ENCODE measurements at regions not wholly inside any gene's neighbourhood (a gene's known extent, or its start where the extent isn't known, plus 50 kb on each side); places are given as distances from the start of the nearest gene placed in this dataset.

DNA sequence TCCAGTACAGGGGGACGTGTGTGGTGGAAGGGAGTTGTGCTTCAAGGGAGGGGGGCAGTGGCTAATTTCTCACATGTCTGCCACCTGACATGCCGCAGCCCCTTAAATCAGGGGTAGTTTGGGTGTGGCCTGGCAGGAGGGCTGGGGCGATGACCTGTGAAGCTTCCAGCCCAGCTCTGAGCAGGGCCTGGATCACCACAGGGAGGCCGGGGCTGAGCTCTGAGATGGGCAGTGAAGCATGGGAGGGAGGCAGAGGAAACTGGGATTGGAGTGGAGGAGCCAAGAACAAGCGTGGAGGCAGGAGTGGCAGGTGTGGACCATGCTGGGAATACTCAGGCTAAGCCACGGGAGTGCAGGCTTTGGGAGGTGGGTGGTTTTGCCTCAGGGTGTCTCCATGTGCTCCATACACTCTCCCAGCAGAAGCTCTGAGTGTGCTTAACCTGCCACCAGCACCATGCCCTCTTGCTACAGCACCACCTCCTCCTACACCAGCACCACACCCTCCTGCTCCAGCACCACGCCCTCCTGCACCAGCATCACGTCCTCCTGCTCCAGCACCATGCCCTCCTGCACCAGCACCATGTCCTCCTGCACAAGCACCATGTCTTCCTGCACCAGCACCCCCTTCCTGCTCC, 99.3 kb upstream of the SHH start:
- TF ChIP-seq, protein P1, sequence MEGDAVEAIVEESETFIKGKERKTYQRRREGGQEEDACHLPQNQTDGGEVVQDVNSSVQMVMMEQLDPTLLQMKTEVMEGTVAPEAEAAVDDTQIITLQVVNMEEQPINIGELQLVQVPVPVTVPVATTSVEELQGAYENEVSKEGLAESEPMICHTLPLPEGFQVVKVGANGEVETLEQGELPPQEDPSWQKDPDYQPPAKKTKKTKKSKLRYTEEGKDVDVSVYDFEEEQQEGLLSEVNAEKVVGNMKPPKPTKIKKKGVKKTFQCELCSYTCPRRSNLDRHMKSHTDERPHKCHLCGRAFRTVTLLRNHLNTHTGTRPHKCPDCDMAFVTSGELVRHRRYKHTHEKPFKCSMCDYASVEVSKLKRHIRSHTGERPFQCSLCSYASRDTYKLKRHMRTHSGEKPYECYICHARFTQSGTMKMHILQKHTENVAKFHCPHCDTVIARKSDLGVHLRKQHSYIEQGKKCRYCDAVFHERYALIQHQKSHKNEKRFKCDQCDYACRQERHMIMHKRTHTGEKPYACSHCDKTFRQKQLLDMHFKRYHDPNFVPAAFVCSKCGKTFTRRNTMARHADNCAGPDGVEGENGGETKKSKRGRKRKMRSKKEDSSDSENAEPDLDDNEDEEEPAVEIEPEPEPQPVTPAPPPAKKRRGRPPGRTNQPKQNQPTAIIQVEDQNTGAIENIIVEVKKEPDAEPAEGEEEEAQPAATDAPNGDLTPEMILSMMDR (IDR thresholded peaks at IDR 0.05; ENCODE audit: extremely low read depth, low read depth, low read length), result no peak
- H3K27ac ChIP-seq (ENCODE audit: low read depth, low read length), result no peak overlapping the region

DNA sequence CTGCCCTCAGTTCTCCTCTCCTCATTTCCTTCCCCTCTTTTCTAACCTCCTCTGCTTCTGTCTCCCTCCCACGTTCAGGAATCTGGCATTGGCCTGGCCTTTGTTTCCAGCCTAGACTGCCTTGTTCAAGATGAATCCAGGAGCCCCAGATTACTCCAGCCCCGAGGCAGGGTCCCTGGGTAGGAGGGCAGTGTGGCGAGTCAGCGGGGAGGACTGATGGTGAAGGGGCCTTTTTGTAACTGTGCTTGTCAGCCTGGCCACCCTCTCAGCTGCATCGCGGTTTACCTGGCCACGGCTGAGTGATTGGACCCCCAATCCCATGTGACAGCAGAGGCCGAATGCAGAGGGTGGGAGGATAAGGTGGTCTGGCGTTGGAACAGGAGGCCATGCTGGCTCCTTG, 96.1 kb upstream of the SHH start:
- Histone ChIP-seq H3K36me3 (ENCODE audit: insufficient read depth, low read length) (no peaks in the 10 kb centered on the region), H3K4me2 (ENCODE audit: insufficient read depth, low read length) (no peak overlapping the region), H3K27ac (ENCODE audit: low read depth, low read length) (no peak overlapping the region), H3K9me3 (ENCODE audit: low read depth, low read length) (no peaks in the 10 kb centered on the region), H3K27me3 (ENCODE audit: insufficient read depth, low read length) (no peaks in the 10 kb centered on the region), H3K4me1 (ENCODE audit: insufficient read depth, low read length) (no peaks in the 10 kb centered on the region), H3K79me2 (ENCODE audit: insufficient read depth, low read length) (no peaks in the 10 kb centered on the region), H2AFZ (ENCODE audit: low read length) (no peak overlapping the region), H4K20me1 (ENCODE audit: insufficient read depth, low read length) (no peaks in the 10 kb centered on the region), H3K4me3 (ENCODE audit: insufficient read depth, low read length) (no peak overlapping the region)
- DNase-seq (ENCODE audit: insufficient read length, low spot score, missing footprints), result no peak
- TF ChIP-seq, protein P1 (IDR thresholded peaks at IDR 0.05; ENCODE audit: extremely low read depth, low read depth, low read length), result no peak

More for the DNA sequence above, 99.3 kb upstream of the SHH start:
- Histone ChIP-seq H3K4me2 (ENCODE audit: insufficient read depth, low read length) (no peak overlapping the region), H3K4me1 (ENCODE audit: insufficient read depth, low read length) (no peaks in the 10 kb centered on the region), H3K36me3 (ENCODE audit: insufficient read depth, low read length) (no peaks in the 10 kb centered on the region), H3K9me3 (ENCODE audit: low read depth, low read length) (peaks cover 2% of the 10 kb centered on the region), H3K4me3 (ENCODE audit: insufficient read depth, low read length) (no peak overlapping the region), H3K79me2 (ENCODE audit: insufficient read depth, low read length) (no peaks in the 10 kb centered on the region), H4K20me1 (ENCODE audit: insufficient read depth, low read length) (no peaks in the 10 kb centered on the region), H2AFZ (ENCODE audit: low read length) (no peak overlapping the region), H3K27me3 (ENCODE audit: insufficient read depth, low read length) (no peaks in the 10 kb centered on the region)
- DNase-seq (ENCODE audit: insufficient read length, low spot score, missing footprints), result no peak

DNA sequence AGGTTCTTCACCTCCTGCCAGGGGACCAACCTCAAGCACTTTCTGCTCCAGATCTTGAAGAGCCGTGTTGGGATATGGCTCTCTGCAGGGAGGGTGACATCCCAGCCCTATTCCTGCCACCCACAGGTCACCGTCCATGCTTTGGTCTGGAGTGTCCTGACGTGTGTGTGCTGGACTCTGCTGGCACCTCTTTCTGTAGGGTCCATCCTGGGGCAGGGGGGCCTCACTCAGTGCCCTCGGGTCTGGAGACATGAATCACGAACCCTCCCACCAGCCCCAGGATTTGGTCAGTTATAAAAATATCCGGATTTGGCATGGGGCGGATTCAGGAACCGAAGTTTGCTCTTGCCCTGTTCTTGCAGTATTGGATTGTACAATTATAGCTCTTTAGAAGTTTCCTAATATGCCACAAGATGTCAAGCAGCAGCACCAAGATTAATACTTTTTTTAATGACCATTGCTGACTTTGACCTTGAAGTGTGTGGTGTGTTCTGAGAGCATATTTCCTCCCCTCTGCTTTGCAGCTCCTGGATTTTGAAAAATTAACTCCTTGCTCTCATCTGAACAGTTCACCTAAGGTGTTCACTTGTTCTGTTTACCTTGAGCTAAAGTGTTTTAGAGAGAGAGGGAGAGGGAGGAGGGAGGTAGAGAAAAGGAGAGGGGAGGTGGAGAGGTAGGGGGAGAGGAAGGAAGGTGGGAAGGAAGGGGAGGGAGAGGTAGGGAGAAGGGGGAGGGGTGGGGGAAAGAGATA, 95.4 kb upstream of the SHH start:
- H3K36me3 ChIP-seq (ENCODE audit: insufficient read depth, low read length), result no peaks in the 10 kb centered on the region
- H3K4me1 ChIP-seq (ENCODE audit: insufficient read depth, low read length), result no peaks in the 10 kb centered on the region
- TF ChIP-seq, protein P1 (IDR thresholded peaks at IDR 0.05; ENCODE audit: extremely low read depth, low read depth, low read length), result no peak
- H3K9me3 ChIP-seq (ENCODE audit: low read depth, low read length), result no peaks in the 10 kb centered on the region
- H3K4me2 ChIP-seq (ENCODE audit: insufficient read depth, low read length), result no peak overlapping the region
- no peaks in the 10 kb centered on the region for H4K20me1 ChIP-seq (ENCODE audit: insufficient read depth, low read length)
- H3K79me2 ChIP-seq (ENCODE audit: insufficient read depth, low read length), result no peaks in the 10 kb centered on the region
- H3K27ac ChIP-seq (ENCODE audit: low read depth, low read length), result no peak overlapping the region
- DNase-seq (ENCODE audit: insufficient read length, low spot score, missing footprints), result peak; percentile 6
- H2AFZ ChIP-seq (ENCODE audit: low read length), result no peak overlapping the region
- H3K27me3 ChIP-seq (ENCODE audit: insufficient read depth, low read length), result no peaks in the 10 kb centered on the region
- H3K4me3 ChIP-seq (ENCODE audit: insufficient read depth, low read length), result no peak overlapping the region

DNA sequence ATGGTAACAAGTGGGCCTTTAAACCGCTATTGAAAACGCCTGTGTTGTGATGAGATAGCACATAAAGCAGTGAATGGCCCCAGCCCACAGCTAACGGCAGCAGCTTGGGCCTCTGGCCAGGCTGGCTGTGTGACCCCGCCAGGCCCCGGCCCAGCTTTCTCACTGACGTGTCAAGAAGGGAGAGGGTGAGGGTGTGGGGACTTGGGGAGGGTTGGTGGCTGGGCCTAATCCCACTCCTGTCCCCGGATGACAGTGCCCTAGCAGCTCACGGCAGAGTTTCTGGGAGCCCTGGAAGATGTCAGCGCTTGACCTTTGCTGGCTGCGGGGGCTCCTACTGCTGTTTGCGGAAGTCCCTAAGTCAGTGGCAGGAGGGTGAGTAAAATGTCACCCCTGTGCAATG, 88.9 kb upstream of the SHH start:
- H3K4me2 ChIP-seq (ENCODE audit: insufficient read depth, low read length), result no peak overlapping the region
- H3K4me1 ChIP-seq (ENCODE audit: insufficient read depth, low read length), result no peaks in the 10 kb centered on the region
- no peaks in the 10 kb centered on the region for H4K20me1 ChIP-seq (ENCODE audit: insufficient read depth, low read length)
- no peak overlapping the region for H3K4me3 ChIP-seq (ENCODE audit: insufficient read depth, low read length)
- TF ChIP-seq, protein P1 (IDR thresholded peaks at IDR 0.05; ENCODE audit: extremely low read depth, low read depth, low read length), result no peak
- DNase-seq (ENCODE audit: insufficient read length, low spot score, missing footprints), result no peak
- no peaks in the 10 kb centered on the region for H3K27me3 ChIP-seq (ENCODE audit: insufficient read depth, low read length)
- H3K9me3 ChIP-seq (ENCODE audit: low read depth, low read length), result peaks cover 3% of the 10 kb centered on the region
- H2AFZ ChIP-seq (ENCODE audit: low read length), result no peak overlapping the region
- no peak overlapping the region for H3K27ac ChIP-seq (ENCODE audit: low read depth, low read length)
- H3K79me2 ChIP-seq (ENCODE audit: insufficient read depth, low read length), result no peaks in the 10 kb centered on the region
- no peaks in the 10 kb centered on the region for H3K36me3 ChIP-seq (ENCODE audit: insufficient read depth, low read length)

All from osteoblast (primary cell).